OCI-M2 (cell line): ENCODE measurements at regions not wholly inside any gene's neighbourhood (a gene's known extent, or its start where the extent isn't known, plus 50 kb on each side); places are given as distances from the start of the nearest gene placed in this dataset.

Experiments
- DNase-seq: peaks from one replicate; lab custom pipeline; 2025; ENCODE audit not compliant: unreplicated experiment; lab: John Stamatoyannopoulos, UW

DNA sequence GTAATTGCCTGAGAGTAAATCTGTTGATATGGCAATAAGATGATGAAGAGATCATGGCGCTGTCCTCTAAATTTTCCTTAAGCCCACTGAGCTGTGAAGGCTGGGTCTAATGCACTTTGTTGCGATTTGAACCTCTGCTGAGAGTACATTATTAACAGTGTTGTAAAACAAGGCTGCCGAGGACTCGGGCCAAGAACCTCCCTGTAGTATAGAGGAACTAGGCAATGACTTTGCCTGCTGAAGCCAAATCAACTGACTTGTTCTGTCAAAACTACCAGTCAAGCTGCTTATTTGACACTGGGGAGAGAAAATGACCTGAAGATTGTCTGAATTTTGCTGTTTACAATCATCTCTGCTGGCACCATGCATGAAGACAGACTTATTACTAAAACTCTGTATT is 1154.7 kb downstream of the DTWD2 start:
- DNase-seq: no peak

DNA sequence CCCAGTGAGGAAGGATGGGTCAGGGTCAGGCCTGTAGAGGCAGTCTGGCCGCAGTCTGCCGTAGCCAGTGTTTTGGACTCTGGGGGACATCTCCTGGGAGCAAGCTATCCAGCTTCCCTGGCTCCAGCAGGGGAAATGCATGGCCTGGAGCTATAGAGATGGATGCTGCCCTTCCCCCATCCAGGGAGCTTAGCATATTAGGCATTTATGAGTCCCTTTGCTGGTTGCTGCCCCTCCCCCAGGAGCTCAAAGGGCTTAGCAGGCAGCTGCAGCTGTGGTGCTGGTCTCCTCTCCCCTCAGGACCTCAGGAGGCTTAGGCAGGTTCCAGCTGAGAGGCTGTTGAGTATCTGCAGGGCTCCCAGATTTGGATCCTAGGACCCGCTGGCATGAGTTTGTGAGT is 1158.7 kb downstream of the DTWD2 start:
- DNase-seq: no peak

DNA sequence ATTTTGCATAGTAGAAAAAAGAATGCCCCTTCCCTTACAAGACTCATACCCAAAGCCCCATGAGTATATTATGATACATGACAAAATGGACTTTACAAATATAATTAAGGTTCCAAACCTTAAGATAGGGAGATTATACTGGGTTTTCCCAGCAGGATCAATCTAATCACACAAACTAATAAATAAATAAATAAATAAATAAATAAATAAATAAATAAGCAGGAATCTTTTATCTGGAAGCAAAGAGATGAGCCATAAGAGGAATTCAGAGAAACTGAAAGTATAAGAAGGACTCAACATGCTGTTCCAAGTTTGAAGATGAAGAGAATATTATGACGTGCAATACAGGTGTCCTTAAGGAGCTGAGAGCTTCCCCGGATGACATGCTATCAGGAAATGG is 1174.5 kb downstream of the DTWD2 start:
- no peak for DNase-seq

DNA sequence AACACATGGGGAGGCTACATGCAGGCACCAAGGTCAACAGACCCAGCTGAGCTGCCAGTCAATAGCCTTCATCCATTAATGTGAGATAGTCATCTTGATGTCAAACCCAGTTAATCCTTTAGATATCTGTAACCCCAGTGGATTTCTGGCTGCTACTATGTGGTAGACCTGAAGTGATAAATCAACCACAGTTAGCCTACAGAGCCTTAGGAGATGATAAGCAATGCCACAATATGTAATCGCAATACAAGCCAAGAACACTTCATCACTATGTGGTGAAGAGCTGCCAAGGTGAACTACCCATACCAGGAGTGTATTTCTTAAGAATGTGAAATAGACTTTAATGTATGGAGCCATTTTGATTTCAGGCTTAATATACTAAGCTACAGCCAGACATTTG is 1175.5 kb downstream of the DTWD2 start:
- no peak for DNase-seq

DNA sequence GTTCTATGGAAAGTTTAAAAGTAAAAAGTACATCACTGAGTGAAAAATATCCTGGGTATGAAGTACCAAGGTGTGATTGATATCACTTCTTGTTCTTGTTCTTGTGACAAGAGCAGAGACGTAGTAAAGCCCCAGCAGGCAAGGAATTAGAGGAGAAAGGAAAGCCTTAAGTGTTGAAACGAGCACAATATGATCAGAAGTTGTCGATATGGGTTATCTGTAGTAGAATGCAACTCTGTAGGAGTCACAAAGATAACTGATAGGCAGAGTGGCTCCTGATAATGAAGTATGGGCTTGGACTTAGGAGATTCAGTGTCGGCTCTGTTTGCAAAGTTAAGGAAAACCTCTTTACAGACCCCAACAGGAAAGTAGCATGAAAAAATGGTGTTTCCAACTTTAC is 1179.1 kb downstream of the DTWD2 start:
- DNase-seq: no peak

DNA sequence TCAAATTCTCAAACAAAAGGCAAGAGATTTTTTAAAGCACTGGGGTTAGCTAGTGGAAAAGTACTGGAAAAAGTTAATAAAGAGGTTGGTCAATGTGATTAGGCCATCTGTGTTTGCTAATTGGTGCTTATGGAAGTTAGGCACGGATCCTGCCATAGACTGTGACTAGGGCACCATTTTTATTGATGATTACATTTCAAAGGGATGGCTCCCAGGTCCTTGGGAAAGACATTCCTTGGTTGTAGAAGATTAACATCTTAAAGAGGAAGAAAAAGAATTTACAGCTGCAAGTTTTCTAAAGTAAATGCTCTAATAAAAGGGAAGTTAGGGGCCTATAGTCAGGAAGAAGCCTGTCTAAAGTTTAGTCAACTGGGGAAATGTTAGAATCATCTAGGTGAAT is 1183.3 kb downstream of the DTWD2 start:
- no peak for DNase-seq

DNA sequence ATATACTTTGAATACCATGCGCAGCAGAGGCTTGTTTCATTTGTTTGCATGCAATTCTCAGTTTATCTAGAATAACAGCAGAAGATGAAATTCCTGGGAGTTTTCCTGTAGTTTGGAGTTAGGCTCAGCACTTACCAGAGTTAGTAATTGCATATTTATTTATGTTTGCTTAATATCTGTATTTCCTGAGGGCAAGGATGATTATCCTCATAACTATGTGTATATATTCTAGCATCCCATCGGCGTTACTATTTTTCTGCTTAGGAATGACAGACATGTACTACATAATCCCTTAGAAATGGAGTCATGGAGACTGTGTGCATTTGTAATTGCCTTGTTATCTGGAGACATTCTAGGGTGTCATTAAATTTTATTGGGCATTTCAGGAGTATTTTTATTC is 1184.8 kb downstream of the DTWD2 start:
- no peak for DNase-seq

DNA sequence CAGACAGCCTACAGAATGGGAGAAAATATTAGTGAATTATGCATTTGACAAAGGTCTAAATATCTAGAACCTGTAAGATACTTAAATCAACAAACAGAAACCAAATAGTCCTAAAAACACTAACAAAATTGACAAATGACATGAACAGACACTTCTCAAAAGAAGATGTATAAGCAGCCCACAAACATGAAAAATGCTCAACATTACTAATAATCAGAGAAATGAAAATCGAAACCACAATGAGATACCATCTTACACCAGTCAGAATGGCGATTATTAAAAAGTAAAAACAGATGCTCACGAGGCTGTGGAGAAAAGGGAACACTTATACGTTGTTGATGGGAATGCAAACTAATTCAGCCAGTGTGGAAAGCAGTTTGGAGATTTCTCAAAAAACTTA is 1186.8 kb downstream of the DTWD2 start:
- no peak for DNase-seq

DNA sequence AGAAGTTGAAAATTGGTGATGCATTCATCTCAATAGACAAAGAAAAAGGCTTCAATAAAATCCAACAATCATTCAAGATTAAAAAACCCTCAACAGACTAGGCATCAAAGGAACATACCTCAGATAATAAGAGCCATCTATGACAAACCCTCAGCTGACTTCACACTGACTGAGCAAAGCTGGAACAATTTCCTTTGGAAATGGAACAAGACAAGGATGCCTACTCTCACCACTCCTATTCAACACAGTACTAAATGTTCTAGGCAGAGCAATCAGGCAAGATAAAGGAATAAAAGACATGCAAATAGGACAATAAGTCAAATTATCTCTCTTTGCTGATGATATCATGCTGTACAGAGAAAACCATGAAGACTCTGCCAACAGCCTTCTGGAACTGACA is 1188.1 kb downstream of the DTWD2 start:
- DNase-seq: no peak

DNA sequence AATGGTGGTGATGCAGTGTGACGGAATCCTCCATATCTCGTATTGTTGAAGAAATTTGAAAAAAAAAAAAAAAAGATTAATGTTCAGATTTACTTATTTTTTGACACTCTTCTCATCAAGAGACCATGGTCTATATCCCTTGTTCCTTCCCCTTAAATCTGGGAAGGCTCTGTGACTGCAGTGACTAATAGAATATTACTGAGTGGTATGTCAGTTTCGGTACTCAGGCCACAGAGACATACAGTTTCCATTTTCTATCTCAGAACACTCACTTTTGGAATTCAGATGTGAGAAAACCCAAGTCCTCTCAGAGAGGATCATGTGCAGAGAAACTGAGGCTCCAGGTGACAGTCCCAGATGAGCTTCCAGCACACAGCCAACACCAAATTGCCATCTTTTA is 1193.5 kb downstream of the DTWD2 start:
- DNase-seq: no peak

DNA sequence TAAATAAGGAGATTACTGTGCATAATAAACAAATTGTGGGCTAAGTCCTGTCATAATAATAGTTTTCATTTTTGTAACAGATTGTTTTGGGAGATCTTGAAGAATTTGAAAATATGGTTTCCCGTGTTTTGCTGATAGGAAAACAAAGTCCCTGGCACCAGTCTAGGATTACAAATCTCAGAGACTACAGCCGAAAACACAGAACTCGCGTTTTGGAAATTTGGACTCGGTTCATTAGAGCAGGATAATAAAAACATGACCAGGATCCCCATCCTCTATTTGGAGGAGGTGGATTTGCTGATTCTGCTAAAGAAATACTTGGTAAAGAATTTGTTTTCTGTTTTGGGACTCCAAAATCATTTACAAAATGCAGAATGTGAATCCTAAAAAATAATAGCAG is 1194.4 kb downstream of the DTWD2 start:
- no peak for DNase-seq

DNA sequence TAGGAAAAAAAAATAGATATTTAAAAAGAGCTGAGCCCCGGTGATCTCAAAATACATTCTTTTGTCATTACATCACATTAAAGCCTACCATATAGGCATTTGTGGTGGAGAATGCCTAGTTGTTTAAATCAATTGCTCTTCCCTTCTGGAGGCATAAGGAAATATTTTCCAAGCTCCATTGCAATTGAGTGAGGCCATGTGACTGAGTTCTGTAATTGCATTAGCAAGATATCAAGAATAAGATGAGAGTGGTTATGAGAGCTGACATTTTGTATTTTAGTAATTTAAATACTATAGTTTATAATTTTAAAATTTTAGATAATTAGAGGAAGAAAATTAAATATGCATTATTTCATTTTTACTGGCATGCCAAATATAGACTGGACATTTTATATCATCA is 1195.9 kb downstream of the DTWD2 start:
- DNase-seq: no peak

DNA sequence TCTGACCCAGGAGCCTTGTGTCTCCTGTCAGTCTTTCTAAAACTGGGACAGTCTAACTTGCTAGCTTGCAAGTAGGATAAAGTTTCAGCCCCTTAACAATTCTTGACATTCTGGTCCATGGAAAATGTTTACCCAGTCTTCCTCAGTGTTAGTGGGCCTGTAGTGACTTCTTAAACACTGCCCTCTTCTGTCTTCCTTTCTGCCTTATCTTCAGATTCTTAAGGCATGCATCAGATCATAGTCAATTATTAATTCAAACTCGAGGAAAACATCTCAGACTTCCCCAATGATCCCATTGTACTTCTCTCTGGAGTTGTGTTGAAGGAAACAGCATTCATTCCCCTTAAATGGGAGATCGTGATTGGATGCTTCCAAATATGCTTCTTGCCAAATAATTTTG is 1199.8 kb downstream of the DTWD2 start:
- no peak for DNase-seq

DNA sequence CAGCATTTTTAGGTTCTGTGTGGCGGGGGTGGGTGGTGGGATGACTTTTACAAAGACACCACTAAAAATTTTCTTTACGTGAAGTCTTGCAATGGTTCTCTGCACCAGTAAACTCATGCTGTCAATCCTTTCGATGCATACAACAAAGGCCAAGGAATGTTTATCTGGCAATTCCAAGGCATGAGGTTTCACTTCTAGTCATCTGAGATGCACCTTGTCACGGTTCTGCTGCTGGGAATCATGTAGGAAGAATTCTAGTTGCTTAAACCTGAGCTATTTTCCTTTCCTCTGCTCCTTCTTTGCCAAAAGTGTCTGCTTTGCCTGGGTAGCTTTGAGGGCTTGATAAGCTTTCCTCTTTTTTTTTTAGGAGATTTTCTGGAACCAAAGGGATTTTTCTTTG is 1204.5 kb upstream of the SEMA6A start:
- DNase-seq: no peak

DNA sequence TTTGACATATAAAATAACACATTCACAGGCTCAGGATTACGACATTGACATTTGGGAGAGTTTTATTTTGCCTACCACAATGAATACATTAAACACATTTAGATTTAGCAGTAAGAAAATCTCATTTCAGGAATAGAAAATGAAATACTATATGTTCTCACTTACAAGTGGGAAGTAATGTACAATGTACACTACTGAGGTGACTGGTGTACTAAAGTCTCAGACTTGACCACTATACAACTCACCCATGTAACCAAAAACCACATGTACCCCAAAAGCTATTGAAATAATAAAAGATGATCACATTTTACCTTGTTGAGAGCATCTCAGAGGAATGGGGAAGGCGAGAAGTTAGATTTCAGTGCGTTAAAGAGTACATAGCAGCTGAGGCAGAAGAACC is 1202.4 kb upstream of the SEMA6A start:
- DNase-seq: no peak

DNA sequence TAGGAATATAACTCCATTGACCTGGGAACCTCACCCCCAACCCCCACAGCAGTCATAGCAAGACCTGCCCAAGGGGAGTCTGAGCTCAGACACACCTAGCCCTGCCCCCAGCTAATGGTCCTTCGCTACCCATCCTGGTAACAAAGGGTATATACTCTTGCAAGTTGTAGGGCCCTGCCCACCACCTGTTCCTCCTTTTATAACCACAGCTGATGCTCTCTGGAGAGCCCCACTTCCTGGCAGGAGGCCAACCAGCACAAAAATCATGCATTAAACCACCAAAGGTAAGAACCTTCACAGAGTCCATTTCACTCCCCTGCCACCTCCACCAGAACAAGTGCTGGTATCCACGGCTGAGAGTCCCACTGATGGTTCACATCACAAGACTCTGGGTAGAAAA is 1195.3 kb upstream of the SEMA6A start:
- DNase-seq: no peak

DNA sequence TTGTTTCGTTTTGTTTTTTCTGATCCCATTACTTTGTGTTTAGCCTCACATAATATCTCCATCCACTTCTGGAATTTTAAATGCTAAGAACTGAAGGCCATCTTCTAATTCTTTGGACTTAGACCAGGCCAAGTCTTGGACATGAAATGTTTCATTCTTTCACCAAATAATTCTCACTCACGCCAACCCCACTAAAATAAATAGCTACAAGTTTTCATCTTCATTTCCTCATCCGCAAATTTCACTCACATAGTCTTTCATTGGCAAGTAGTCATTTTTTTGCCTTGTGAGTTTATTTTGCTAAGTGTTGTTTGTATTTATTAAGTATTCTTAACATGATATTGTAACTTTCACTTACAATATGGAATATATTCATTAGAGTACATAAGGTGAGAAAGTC is 1188.6 kb upstream of the SEMA6A start:
- no peak for DNase-seq

DNA sequence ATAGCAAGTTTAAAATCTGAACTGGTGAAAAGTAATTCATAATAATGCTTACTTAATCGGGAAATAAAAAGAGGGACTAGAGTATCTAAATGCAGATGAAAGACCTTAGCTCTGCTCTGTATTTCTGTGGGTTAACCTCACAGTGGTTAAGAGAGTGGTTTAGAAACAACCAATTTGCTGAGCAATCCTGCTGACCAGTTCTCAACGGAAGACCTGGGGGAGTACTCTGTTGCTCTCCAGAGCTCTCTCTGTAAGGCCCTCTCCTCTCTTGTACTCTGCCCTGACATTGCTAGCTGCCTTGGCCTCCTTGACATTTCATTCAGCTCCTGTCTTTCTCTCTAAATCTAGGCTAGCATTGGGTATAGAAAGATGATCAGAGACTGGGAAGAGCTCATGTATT is 1186.6 kb upstream of the SEMA6A start:
- no peak for DNase-seq

DNA sequence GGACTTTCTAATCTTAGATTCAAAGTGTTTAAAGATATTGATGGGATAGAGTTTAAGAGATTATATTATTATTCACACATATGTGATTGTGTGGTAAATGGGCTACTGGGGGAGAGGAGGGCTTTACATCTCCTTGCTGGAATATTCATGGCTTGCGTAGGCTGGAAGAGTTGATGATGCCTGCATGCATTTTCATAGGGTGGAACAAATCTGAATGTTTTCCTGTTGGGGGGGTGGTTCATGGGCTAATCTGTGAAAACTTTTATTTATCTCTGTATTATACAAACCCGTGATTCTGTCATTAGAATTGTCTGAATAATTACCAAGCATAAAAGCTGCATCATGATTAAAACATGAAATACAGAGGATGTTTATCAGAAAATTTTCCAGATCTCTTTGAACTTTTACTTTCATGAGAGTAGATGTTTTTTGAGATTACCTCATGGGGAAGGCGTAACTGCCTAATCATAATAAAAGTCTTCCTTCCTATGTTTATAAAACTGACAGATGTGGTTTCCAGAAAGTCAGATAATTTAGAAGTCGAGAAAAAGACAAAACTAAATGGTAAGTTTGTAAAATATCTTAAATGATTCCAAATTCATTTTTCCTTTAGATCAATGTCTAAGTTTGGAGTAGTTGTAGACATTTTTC is 1185.4 kb upstream of the SEMA6A start:
- DNase-seq: no peak

DNA sequence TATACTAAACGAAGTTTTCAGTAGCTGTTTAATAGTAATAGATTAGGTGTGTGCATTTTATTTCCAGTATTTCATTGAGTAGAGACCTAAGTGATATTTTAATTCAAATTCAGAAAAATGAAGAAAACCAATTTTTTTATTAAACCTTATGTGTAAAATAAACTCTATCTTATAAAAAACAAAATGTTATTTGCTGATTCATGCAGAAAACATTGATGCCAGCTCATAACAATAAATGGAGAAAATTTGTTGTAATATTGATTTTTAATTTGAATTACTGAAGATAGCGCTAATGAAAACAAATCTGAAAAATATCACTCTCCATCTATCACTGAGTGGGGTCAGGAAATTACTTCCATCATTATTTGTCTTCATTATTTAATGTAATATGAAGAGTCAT is 1177.8 kb upstream of the SEMA6A start:
- no peak for DNase-seq

DNA sequence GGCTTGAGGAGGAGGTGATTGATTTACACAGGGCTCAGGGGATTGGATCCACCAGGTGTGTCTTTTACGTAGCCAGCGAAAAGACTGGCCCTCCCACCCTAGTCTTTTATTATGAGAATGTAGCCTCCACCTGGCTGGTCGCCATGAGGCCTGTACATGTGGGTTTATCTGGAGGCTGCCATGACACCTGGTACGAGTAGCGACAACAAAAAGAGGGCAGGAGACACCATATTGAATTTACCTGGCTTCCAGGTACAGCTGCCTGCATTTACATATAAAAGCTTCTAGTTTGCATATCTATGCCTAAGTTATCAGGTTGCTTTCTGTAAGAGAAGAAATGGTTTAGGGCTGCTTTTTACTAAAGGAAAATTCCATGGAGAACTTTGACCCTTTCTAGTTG is 1173.7 kb upstream of the SEMA6A start:
- DNase-seq: no peak

DNA sequence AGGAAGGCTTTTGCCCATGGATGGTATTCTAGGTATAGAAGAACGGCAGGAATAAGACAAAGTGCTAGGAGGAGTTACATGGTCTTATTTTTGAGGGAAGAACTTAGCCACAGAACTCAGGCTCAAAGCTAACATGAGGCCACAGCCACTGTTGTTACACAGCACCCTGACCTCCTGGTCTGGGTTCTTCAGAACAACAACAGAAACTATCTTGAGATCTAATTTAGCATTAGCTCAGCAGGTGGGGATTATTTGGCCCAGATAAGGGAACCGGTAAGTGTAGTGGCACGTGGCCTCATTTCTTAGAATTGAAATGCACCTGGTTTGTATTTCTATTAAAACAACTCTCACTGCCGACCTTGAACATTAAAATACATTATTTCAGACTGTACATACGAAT is 1168.7 kb upstream of the SEMA6A start:
- no peak for DNase-seq

DNA sequence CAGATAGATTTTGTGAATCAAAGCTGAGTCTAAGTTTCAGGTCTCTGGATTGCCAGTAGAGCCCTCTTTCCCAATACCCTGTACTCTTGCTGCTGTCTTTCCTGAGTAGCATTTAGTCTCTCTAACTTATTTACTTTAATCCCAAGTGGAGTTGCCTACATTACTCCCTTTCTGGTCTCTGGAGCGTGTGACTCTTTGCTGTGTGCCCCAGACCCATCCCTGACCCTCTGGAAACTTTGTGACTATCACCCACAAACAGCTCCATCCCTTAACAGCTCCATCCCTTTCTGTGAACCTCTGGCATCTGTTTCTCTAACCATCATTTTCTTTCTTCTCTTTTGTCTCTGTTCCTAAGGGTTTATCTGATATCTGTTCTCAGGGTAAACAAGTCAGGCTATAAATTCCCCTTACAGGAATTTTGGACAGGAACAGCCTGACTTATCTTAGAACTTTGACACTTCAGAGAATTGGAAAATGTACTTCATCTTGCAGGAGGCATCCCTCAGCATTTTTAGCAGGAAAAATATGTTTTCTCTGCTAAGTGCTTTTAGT is 1167.1 kb upstream of the SEMA6A start:
- DNase-seq: no peak

DNA sequence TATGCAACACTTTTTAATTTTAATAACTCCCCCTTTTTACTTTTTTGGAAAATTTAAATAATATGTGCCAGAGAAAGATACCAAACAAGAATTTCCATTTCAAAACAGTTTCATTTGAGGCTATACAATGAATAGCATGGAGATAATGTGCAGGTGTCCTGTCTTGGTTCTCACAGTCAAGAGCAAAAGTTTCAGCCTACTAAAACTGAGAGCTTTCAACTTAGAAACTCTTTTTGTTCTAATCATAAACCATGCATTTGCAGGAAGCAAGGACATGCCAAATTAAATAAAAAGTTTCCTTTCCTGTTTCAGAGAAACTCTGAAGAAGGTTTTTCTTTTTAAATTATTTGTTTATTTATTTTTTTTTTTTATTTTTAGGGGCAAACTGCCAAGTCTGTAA is 1165.6 kb upstream of the SEMA6A start:
- DNase-seq: no peak
